NT2/D1 (cell line): ENCODE measurements at regions not wholly inside any gene's neighbourhood (a gene's known extent, or its start where the extent isn't known, plus 50 kb on each side); places are given as distances from the start of the nearest gene placed in this dataset.

Source experiments
- YY1 ChIP-seq: IDR thresholded peaks from 2 replicates; pipeline ENCODE4 v1.6.1; 2011; ENCODE audit not compliant: insufficient read length, insufficient read depth
- ZNF274 ChIP-seq: IDR thresholded peaks from 2 replicates; pipeline ENCODE4 v1.6.1; 2011; ENCODE audit warnings: mild to moderate bottlenecking, low read depth, low read length

- TF ChIP-seq YY1 (no peak), ZNF274 (no peak)
These were observed 138.9 kb upstream of the COBL start for GRCh38 chr7:51455513-51455912.
